Hepatocyte (in vitro differentiated cells): ENCODE measurements at regions not wholly inside any gene's neighbourhood (a gene's known extent, or its start where the extent isn't known, plus 50 kb on each side); places are given as distances from the start of the nearest gene placed in this dataset.

Experiments
- EZH2 ChIP-seq: fragments of 200-600 bp; sonication (generic); IDR thresholded peaks from 2 replicates; pipeline ENCODE4 v1.6.1; 2016; ENCODE audit warnings: antibody characterized with exemption, mild to moderate bottlenecking, borderline replicate concordance
- EZH2phosphoT487 ChIP-seq: fragments of 200-600 bp; sonication (generic); IDR thresholded peaks from one replicate; pipeline ENCODE4 v1.6.1; 2018; ENCODE audit warnings: antibody characterized with exemption, mild to moderate bottlenecking, low read depth, moderate library complexity; ENCODE audit not compliant: unreplicated experiment, severe bottlenecking
- TF ChIP-seq, protein P1 (sequence below): fragments of 200-600 bp; sonication (generic); IDR thresholded peaks from 2 replicates; pipeline ENCODE4 v1.5.1; 2016; ENCODE audit warnings: antibody characterized with exemption, mild to moderate bottlenecking; ENCODE audit not compliant: poor library complexity

DNA sequence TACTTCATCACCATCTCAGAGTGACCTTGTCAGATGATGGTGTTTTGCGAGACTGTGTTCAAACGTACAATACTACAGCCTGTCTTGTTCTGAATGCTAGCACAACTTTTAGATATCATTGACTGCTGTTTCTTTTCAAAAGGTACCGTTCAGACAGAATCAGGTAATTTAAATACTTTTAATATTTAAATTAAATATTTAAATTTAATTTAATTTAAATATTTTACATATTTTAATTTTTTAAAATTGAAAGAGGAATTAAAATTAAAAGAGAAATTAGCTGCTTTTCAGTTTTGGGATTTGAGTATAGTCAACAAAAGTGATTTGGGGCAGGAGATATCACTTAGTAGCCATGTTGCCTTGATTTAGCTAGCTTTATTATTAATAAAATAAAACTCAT lies 642.1 kb upstream of the CCDC179 start:
- TF ChIP-seq EZH2 (no peak), EZH2phosphoT487 (no peak)
- TF ChIP-seq, protein P1, sequence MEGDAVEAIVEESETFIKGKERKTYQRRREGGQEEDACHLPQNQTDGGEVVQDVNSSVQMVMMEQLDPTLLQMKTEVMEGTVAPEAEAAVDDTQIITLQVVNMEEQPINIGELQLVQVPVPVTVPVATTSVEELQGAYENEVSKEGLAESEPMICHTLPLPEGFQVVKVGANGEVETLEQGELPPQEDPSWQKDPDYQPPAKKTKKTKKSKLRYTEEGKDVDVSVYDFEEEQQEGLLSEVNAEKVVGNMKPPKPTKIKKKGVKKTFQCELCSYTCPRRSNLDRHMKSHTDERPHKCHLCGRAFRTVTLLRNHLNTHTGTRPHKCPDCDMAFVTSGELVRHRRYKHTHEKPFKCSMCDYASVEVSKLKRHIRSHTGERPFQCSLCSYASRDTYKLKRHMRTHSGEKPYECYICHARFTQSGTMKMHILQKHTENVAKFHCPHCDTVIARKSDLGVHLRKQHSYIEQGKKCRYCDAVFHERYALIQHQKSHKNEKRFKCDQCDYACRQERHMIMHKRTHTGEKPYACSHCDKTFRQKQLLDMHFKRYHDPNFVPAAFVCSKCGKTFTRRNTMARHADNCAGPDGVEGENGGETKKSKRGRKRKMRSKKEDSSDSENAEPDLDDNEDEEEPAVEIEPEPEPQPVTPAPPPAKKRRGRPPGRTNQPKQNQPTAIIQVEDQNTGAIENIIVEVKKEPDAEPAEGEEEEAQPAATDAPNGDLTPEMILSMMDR: no peak
